GM12872 (cell line): ENCODE measurements at regions not wholly inside any gene's neighbourhood (a gene's known extent, or its start where the extent isn't known, plus 50 kb on each side); places are given as distances from the start of the nearest gene placed in this dataset.

Experiments used
- TF ChIP-seq, protein P1 (sequence below): IDR thresholded peaks from 3 replicates; pipeline ENCODE4 v1.5.1; 2011; ENCODE audit warnings: low read depth, mild to moderate bottlenecking, low read length, moderate library complexity; ENCODE audit not compliant: insufficient read depth

DNA sequence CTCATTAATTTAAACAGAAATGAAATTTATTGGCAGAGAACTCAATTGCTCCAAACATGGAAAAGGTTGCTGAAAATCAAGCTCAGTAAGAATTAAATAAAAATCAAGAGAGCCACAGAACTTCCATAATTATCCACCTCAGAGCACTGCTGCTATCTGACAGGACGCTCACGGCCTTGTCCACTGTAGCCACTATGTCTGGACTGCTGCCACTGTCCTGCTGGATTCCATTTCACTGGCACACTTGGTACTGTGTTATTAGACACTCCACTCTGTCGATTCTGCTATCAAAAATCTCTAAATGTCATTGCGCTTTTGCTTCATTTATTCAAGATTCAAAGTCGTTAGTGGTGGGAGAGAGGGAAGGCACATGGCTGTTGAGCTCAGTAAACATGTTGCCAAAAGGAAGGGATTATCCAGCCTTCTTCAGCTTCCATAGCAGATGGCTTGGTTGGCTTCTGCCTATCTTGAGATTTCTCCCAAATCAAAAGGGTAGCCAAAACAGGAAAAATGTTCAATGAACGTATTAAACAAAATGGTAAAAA lies 815.0 kb downstream of the CDH18 start:
- TF ChIP-seq, protein P1, sequence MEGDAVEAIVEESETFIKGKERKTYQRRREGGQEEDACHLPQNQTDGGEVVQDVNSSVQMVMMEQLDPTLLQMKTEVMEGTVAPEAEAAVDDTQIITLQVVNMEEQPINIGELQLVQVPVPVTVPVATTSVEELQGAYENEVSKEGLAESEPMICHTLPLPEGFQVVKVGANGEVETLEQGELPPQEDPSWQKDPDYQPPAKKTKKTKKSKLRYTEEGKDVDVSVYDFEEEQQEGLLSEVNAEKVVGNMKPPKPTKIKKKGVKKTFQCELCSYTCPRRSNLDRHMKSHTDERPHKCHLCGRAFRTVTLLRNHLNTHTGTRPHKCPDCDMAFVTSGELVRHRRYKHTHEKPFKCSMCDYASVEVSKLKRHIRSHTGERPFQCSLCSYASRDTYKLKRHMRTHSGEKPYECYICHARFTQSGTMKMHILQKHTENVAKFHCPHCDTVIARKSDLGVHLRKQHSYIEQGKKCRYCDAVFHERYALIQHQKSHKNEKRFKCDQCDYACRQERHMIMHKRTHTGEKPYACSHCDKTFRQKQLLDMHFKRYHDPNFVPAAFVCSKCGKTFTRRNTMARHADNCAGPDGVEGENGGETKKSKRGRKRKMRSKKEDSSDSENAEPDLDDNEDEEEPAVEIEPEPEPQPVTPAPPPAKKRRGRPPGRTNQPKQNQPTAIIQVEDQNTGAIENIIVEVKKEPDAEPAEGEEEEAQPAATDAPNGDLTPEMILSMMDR: no peak

DNA sequence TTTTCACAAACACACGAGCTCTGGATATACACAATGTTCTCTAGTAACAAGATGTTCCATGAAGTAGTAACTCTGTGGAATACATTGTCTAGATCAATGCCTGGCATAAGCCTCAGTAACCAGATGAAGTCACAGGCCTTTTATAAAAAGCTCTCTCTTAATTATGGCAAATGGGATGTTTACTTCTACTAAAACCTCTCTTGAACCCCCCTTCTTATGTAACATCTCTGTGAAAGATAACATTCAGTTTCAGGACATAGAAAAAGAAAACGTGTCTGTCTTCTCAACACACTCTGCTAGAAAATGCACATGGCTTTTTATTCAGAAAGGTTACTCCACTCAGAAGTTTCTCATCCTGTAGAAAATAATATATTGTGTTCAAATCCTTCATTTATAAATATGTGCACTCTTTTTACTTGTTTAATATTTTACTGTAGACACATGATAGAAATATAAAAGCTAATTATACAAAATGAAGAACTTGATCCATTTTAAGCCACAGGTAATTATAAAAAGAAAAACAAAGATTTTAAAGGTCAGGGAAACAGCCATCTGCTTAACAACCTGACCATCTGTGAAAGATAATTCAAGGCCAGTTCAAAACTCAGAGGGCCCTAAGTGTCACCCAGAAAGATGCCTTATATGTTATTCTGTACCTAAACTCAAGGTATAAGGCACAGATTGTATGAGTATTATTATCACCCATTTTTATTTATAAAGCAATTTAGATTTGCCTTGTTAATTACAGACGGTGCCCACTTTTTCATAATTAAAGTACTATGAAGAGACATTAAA lies 812.0 kb downstream of the CDH18 start:
- TF ChIP-seq, protein P1: no peak

DNA sequence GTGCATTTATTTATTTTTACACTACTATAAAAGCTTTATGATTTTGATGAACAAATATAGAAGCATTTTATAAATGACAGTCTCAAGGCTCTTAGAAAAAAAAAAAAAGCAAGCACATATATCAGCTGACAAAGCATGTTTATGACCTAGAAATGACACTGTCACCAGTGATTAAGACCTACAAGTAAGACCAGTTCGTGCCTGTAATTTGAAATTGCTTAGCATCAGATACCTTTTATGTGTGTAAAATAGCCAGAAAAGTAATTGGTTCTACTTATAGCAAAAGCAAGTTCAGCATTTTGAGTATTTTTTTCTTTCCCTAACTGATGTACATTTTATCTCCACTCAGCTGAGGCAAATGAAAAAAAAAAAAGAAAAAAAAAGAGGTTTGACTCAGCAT lies 808.4 kb downstream of the CDH18 start:
- TF ChIP-seq, protein P1: no peak

DNA sequence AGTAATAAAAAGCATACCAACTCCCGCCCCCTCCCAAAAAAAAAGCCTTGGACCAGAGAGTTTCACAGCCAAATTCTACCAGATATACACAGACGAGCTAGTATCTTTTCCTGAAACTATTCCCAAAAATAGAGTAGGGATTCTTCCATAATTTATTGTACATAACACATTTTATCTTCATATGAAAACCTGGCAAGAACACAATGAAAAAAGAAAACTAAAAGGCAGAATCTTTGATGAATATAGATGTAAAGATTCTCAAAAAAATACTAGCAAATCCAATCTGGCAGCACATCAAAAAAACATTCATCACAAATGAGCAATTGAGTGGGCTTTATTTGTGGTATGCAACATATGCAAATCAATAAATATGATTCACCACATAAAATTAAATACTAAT lies 798.8 kb downstream of the CDH18 start:
- TF ChIP-seq, protein P1: no peak

DNA sequence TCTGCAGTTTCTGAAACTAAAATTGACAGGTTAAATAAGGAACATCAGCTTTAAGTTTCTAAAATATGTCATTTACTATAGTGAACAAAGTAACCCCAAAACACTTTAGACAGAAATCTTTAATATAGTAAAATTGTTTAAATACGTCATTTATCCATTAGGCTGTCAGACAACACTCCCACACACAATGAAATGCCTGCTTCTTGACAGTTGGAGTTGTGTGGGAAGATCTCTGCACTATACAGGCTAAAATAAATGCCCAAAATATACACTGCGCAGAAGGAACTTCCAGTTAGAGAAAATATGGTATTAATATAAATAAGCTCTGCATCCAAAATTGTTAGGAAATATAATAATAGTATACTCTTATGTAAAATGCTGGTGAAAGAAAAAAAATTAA lies 794.4 kb downstream of the CDH18 start:
- TF ChIP-seq, protein P1: no peak

DNA sequence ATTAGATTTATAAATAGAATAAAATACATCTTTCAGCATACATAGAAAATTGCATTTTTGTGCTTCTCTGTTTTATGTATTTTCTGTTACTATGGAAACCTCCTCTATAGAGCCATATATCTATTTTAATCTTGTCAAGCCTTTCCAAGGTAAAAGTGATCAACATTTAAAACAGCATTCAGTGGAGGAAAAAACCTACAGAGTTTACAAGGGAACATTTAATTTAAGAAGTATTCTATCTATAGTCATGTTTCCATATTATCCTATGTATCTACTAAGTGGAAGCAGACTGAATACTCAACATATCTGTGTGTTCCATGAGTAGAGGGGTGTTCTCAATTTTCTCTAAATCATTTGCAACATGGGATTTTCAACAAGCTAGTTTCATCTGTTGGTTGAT lies 791.4 kb downstream of the CDH18 start:
- TF ChIP-seq, protein P1: no peak

DNA sequence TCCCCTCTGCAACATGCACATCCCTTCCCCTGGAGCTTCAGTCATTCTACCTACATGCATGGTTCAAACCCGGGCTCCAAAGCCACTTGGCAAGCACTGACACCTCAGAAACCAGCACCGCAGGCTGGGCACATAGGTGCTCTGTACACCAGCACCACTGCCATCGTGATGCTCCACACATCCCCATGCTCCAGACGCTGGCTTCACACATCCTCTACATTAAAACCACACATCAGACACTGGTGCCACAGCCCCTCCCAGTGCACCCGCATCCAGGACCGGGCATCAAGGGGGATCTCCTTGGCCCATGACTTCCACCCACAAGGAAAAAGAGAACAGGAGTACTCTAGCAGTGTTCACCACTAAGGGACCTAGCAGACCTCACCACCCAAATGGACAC lies 787.7 kb downstream of the CDH18 start:
- TF ChIP-seq, protein P1: no peak
